CD4-positive, alpha-beta T cell treated with Interleukin-15 for 4 hours (primary cell): ENCODE measurements at regions not wholly inside any gene's neighbourhood (a gene's known extent, or its start where the extent isn't known, plus 50 kb on each side); places are given as distances from the start of the nearest gene placed in this dataset.

Experiments used
- DNase-seq: peaks from one replicate; pipeline ENCODE4 v3.0.0-alpha.2; 2020; ENCODE audit warnings: low spot score

DNA sequence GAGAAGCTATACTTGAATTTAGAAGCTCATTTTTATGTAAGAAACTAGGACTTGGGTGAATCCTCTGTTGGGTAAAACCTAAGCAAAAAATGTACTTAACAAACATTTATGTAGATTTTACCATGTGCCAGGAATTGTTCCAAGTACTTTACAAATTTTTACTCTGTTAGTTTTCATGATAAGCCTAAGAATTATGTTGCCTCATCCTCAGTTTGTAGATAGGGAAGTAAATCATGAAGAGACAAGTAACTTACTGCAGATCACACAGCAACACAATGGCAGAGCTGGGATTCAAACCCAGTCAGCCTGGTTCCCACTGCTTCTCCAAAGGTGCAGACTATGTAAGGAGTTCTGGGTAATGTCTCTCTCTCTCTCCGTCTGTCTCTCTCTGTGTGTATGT, 169.9 kb downstream of the DIPK2A start:
- no peak for DNase-seq

DNA sequence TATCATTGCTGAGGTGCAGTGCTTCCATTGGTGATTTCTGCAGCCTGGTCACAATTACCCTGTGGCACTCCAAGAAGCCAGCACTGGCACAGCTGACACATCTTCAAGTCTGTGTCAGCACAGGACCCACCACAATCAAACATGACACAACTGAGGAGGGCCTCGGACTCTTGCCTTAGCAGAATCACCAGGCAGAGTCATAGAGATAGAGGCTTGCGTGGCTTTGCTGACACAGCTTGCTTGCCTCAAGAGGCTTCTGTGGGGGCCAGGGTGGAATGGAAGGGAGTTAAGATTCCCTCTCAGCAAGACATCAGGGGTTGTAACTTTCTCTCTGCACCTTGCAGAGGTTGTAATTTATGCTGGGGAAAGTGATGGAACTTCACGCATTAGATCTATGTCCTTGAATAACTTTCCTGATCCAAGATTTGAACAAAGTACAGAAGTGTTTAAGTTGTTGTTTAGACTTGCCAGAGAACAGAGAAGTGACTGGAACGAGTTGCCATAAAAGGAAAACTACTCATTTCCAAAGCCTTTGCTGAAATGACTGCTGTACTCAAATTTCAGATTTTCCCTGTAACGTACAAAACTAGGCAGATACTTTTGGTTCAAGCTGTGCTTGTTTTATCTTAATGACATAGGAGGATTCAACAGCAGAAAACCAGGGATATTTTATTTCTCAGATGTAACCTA, 170.7 kb downstream of the DIPK2A start:
- no peak for DNase-seq

DNA sequence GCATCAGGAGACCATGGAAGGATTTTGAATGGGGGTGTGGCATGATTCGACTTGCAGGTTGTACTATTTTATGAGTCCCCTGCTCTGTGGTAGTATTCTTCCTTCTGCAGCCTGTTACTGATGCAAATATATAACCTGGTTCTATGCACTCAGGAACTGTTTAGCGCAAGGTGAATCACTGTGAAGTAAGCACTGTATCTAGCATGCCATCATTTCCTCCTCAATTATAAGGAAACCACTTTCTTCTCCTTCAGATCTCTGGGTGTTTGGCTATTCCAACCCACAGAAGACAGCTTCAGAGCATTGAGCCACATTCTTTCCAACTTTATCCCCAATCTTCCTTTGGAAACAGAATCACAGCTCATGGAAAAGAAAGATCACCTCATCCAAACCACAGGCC, 176.7 kb downstream of the DIPK2A start:
- DNase-seq = no peak

- no peak for DNase-seq
Measured at GRCh38 chr3:144151983-144152382, 180.4 kb downstream of the DIPK2A start.

DNA sequence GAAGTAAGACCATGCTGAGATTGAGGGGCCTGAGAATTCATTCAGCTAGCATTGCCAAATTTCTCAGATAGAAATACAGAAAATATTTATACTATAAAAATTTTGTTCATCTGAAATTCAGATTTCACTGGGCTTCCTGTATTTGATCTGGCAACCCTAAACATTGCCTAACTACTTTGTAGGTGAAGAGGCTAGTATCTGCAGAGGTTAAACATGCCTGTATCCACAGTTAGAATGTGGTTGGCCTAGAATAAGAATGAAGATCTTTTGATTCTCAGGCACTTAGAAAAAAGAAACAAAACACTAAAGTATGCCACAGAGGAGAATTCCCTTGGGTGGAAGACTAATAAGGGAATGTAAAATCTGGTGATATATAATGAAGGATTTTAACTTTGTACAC, 189.0 kb downstream of the DIPK2A start:
- DNase-seq = no peak

DNA sequence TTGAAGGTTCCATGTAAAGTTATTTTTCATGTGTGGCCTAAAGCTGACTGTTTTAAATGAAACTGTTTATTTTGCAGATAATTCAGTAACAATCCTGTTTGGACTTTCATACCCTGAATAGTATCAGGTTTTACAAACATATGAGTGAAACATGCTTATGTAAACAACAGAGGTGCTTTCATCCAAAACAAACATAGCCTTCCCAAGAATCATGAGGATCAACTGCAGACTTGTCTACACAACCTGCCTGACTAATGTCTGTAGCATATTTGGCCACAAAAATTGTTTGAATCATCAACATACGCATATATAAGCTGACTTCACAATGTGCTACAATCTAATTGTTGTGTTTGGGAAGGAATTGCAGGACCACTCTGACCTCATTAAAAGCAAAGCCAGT, 190.4 kb downstream of the DIPK2A start:
- no peak for DNase-seq

- DNase-seq = no peak
Measured at GRCh38 chr3:144164352-144164751, 192.7 kb downstream of the DIPK2A start.

GRCh38 chr3:144165482-144165881, 193.9 kb downstream of the DIPK2A start:
- no peak for DNase-seq

- no peak for DNase-seq
Measured at GRCh38 chr3:144167634-144168033, 196.0 kb downstream of the DIPK2A start.

DNA sequence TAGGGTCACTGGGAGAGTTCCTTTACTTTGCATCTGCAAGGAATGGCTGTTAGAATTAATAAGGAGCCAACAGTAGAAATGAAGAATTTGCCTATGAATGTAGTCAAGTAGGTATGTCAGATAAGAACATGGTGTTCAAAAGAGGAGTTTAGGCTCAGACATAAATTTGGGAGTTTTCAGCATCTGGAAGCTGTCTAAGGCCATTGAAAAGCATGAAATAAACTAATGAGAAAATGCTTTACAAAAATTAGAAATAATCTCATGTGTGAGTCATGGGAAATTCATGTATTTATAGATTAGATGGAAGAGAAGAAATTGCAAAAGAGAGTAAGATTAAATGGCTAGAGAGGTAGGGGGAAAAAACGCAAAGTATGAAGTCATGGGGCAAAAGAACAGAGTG, 201.9 kb downstream of the DIPK2A start:
- no peak for DNase-seq

GRCh38 chr3:144175644-144176425, 204.2 kb downstream of the DIPK2A start:
- DNase-seq = no peak

GRCh38 chr3:144177649-144178048, 206.0 kb downstream of the DIPK2A start:
- no peak for DNase-seq

DNA sequence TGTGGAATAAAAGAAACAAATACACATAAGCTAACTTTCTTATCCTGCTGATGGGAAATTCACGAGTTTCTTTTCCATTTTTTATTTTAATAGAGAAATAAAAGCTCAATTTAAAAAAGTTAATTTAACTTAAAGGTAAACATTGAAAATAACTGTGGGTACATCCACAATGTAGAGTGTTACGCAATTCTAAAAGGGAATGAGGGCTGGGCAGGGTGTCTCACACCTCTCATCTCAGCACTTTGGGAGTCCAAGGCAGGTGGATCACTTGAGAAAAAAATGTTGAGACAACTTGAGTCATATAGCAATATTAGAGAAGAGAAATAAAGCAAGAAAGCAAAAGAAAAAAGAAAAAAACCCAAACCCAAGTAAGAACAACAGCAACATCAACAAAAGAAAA, 207.0 kb downstream of the DIPK2A start:
- no peak for DNase-seq

DNA sequence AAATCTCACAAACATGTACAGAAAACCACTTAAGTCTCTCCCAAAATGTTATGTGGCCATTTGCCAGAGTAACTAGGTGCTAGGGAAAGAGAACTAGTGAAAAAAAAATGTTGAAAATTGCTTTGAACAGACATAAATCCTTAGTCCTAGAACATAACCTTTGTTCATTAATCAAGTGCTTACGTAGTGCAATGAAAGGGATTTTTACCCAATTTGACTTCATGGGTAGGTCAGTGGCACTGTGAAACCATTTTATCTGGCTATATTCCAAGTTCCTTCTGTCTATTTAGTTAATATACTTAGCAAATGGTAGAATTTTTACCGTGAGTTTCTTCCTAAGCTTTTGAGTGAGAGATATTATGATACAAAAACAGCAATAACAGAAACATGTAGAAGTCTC, 209.4 kb downstream of the DIPK2A start:
- DNase-seq = no peak

- DNase-seq = no peak
Measured at GRCh38 chr3:144182501-144182900, 210.9 kb downstream of the DIPK2A start.

GRCh38 chr3:144185276-144185675, 213.7 kb downstream of the DIPK2A start:
- no peak for DNase-seq

- DNase-seq = no peak
Measured at GRCh38 chr3:144187531-144188210, 216.0 kb downstream of the DIPK2A start.

GRCh38 chr3:144189044-144189443, 217.4 kb downstream of the DIPK2A start:
- no peak for DNase-seq

GRCh38 chr3:144197116-144197515, 225.5 kb downstream of the DIPK2A start:
- DNase-seq = no peak

DNA sequence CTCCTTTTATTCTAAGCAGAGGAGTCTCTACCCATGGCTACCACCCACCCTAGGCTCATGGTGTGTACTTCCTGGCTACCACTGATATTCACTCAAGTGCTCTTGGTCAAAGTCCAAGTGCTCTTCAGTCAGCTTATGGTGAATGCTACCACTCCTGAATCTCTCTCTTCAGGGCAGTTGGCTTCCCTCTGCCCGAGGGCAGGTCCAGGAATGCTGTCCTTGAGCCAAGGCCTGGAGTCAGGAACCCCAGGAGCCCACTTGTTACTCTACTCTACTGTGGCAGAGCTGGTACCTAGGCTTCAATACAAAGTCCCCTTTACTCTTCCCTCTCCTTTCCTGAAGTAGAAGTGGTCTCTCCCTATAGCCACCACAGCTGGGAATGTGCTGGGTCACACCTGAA, 226.0 kb downstream of the DIPK2A start:
- no peak for DNase-seq

- DNase-seq = no peak
Measured at GRCh38 chr3:144200004-144200403, 228.4 kb downstream of the DIPK2A start.

- no peak for DNase-seq
Measured at GRCh38 chr3:144200466-144200865, 228.8 kb downstream of the DIPK2A start.

GRCh38 chr3:144221761-144222160, 250.1 kb downstream of the DIPK2A start:
- DNase-seq = no peak
